Stimulated activated effector memory CD8-positive, alpha-beta T cell treated with anti-CD3 and anti-CD28 coated beads, Interleukin-12 subunit alpha, Interleukin-12 subunit beta, amount 100 ng/mL, for 72 hours (primary cell): ENCODE measurements at regions not wholly inside any gene's neighbourhood (a gene's known extent, or its start where the extent isn't known, plus 50 kb on each side); places are given as distances from the start of the nearest gene placed in this dataset.

Experiments
- ATAC-seq: fragments of 150-1000 bp; cut with Tn5 transposase; 2 replicates; pipeline ENCODE4 v1.10.0; 2021
- DNase-seq, 2 donors: peaks; one replicate each; pipeline ENCODE4 v3.0.0; 2021 to 2022; ENCODE audit warnings: low spot score in 2 of 2
- H3K27ac Mint-ChIP-seq: one replicate; pipeline ENCODE4 v1.8.0; 2022; ENCODE audit warnings: mild to moderate bottlenecking, mixed read lengths
- H3K36me3 Mint-ChIP-seq: one replicate; pipeline ENCODE4 v1.8.0; 2022; ENCODE audit warnings: mild to moderate bottlenecking, mixed read lengths
- H3K4me1 Mint-ChIP-seq: one replicate; pipeline ENCODE4 v1.8.0; 2022; ENCODE audit warnings: mixed read lengths
- H3K4me3 Mint-ChIP-seq: one replicate; pipeline ENCODE4 v1.8.0; 2022; ENCODE audit warnings: mild to moderate bottlenecking, mixed read lengths
- H3K9me3 Mint-ChIP-seq: one replicate; pipeline ENCODE4 v1.8.0; 2022; ENCODE audit warnings: mixed read lengths

- no peak for ATAC-seq
- no peaks in the 10 kb centered on the region for H3K9me3 Mint-ChIP-seq
- H3K4me1 Mint-ChIP-seq = peaks cover 10% of the 10 kb centered on the region
- no peak overlapping the region for H3K4me3 Mint-ChIP-seq
- DNase-seq = no peak
- no peak overlapping the region for H3K27ac Mint-ChIP-seq
- no peaks in the 10 kb centered on the region for H3K36me3 Mint-ChIP-seq
These were observed 157.5 kb upstream of the SPIN4 start for GRCh38 chrX:63508668-63509067.

GRCh38 chrX:63506320-63506719, 155.2 kb upstream of the SPIN4 start:
- DNase-seq (no peak), ATAC-seq (no peak)
- Mint-ChIP-seq H3K36me3 (peaks cover 6% of the 10 kb centered on the region), H3K27ac (no peak overlapping the region), H3K9me3 (no peaks in the 10 kb centered on the region), H3K4me1 (peaks cover 10% of the 10 kb centered on the region), H3K4me3 (no peak overlapping the region)

- H3K4me1 Mint-ChIP-seq = no peaks in the 10 kb centered on the region
- H3K4me3 Mint-ChIP-seq = no peak overlapping the region
- no peak for DNase-seq
- peaks cover 6% of the 10 kb centered on the region for H3K36me3 Mint-ChIP-seq
- no peak for ATAC-seq
- no peak overlapping the region for H3K27ac Mint-ChIP-seq
- no peaks in the 10 kb centered on the region for H3K9me3 Mint-ChIP-seq
These were observed 152.4 kb upstream of the SPIN4 start for GRCh38 chrX:63503541-63503940.

GRCh38 chrX:63488546-63489373, 137.6 kb upstream of the SPIN4 start:
- Mint-ChIP-seq H3K4me1 (peaks cover 12% of the 10 kb centered on the region), H3K4me3 (no peak overlapping the region), H3K36me3 (no peaks in the 10 kb centered on the region), H3K9me3 (no peaks in the 10 kb centered on the region), H3K27ac (peak overlapping the region; percentile 44)
- ATAC-seq = no peak
- no peak for DNase-seq

- no peaks in the 10 kb centered on the region for H3K36me3 Mint-ChIP-seq
- H3K9me3 Mint-ChIP-seq = peaks cover 14% of the 10 kb centered on the region
- H3K27ac Mint-ChIP-seq = no peak overlapping the region
- no peaks in the 10 kb centered on the region for H3K4me1 Mint-ChIP-seq
- H3K4me3 Mint-ChIP-seq = no peak overlapping the region
- ATAC-seq (no peak), DNase-seq (no peak)
These were observed 124.1 kb upstream of the SPIN4 start for GRCh38 chrX:63475200-63475599.

DNA sequence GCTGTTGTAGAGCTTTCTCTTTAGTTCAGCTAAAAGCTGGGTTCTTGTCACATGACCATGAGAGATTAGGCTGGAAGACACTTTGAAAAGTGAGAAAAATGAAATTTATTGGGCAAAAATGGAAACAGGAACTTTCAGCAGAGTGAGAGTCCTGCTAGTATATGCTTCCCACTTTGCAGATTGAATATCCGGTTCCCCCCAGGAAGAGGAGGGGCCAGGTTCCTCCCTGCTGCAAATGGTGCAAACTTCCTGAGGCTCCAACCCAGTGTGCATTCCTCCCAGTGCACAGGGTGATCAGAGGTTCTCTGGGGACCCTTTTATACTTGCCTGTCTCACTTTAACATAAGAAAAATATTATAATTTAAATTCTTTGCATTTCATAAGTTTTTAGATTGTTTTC, 119.9 kb upstream of the SPIN4 start:
- DNase-seq (no peak), ATAC-seq (no peak)
- H3K36me3 Mint-ChIP-seq = no peaks in the 10 kb centered on the region
- no peaks in the 10 kb centered on the region for H3K4me1 Mint-ChIP-seq
- H3K4me3 Mint-ChIP-seq = no peak overlapping the region
- no peak overlapping the region for H3K27ac Mint-ChIP-seq
- peaks cover 11% of the 10 kb centered on the region for H3K9me3 Mint-ChIP-seq

GRCh38 chrX:63470506-63470905, 119.4 kb upstream of the SPIN4 start:
- ATAC-seq (no peak), DNase-seq (no peak)
- H3K9me3 Mint-ChIP-seq = peaks cover 7% of the 10 kb centered on the region
- H3K4me1 Mint-ChIP-seq = no peaks in the 10 kb centered on the region
- no peak overlapping the region for H3K4me3 Mint-ChIP-seq
- H3K27ac Mint-ChIP-seq = no peak overlapping the region
- H3K36me3 Mint-ChIP-seq = no peaks in the 10 kb centered on the region

- Mint-ChIP-seq H3K27ac (no peak overlapping the region), H3K4me1 (no peaks in the 10 kb centered on the region), H3K4me3 (no peak overlapping the region), H3K36me3 (no peaks in the 10 kb centered on the region), H3K9me3 (peaks cover 2% of the 10 kb centered on the region)
- ATAC-seq (no peak), DNase-seq (no peak)
These were observed 115.6 kb upstream of the SPIN4 start for GRCh38 chrX:63466690-63467089.

DNA sequence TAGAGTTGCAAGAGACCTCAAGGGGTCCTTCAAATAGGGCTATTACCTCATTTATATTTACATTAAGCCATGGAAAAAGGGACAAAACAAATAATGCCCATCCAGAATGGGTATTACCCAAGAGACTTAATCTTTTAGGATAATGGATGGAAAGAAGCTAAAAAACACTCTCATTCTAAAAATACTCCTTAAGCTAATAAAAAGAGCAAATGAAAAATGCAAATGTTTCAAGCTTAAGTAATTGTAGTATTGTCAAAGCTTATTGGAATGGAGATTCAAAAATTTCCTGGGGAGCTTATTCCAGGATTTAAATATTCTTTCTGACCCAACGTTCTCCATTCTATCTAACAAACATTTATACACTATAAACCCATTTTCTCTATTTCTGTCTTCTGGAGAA, 107.8 kb upstream of the SPIN4 start:
- Mint-ChIP-seq H3K4me1 (no peaks in the 10 kb centered on the region), H3K27ac (no peak overlapping the region), H3K36me3 (no peaks in the 10 kb centered on the region), H3K4me3 (no peak overlapping the region), H3K9me3 (peaks cover 5% of the 10 kb centered on the region)
- DNase-seq = no peak
- no peak for ATAC-seq

DNA sequence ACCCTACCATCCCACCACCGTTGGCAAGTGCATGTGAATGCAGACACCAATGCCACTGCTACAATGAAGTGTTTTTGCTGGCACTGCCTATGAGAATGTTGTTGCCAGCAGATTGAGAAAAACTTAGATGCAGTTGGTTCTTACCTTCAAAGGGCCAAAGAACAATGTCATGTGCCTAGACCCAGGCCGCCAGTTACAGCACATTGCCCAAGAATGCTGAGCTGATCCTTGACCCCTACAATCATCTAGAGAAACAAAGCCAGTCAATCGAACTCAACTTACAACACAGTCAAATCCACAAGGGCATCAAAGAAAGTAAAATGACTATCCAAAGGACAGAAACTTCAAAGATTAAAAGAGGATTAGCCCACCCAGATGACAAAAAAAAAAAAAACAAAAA, 102.4 kb upstream of the SPIN4 start:
- DNase-seq (no peak), ATAC-seq (no peak)
- Mint-ChIP-seq H3K4me1 (peaks cover 5% of the 10 kb centered on the region), H3K9me3 (peaks cover 14% of the 10 kb centered on the region), H3K36me3 (no peaks in the 10 kb centered on the region), H3K4me3 (no peak overlapping the region), H3K27ac (no peak overlapping the region)

- Mint-ChIP-seq H3K36me3 (no peaks in the 10 kb centered on the region), H3K4me3 (no peak overlapping the region), H3K9me3 (peaks cover 3% of the 10 kb centered on the region), H3K4me1 (no peaks in the 10 kb centered on the region), H3K27ac (no peak overlapping the region)
- DNase-seq (no peak), ATAC-seq (no peak)
These were observed 90.6 kb upstream of the SPIN4 start for GRCh38 chrX:63441717-63442116.

DNA sequence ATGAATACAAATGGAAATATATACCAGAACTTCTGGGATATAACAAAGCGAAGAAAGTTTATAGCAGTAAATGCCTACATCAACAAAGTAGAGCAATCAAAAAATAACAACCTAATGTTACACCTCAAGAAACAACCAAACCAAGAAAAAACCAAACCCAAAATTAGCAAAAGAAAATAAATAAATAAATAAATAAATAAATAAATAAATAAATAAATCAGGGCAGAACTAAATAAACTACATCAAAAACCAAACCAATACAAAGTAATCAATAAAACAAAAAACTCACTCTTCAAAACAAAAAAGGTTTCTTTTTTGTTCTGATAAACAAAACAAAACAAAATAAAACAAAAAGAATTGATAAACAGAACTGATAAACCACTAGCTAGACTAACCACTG, 88.4 kb upstream of the SPIN4 start:
- no peak overlapping the region for H3K27ac Mint-ChIP-seq
- no peak overlapping the region for H3K4me3 Mint-ChIP-seq
- DNase-seq (no peak), ATAC-seq (no peak)
- peaks cover 3% of the 10 kb centered on the region for H3K9me3 Mint-ChIP-seq
- no peaks in the 10 kb centered on the region for H3K4me1 Mint-ChIP-seq
- no peaks in the 10 kb centered on the region for H3K36me3 Mint-ChIP-seq

DNA sequence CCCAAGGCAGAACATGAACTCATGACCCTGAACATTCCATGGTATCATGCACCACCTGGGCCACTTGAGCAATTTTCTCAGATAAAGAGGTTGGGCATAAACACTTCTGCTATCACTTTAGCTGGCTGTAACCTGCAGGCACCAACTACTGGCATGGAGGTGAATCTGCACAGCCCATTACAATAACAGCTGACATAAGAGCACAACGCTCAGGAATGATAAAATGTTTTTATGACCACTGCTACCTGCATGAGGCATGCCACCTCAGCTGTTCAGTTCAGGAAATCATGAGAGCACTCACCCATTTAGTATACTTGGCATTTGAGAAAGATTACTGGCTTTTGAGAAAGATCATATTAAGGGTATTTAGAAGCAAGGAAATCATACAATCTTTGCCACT, 85.7 kb upstream of the SPIN4 start:
- Mint-ChIP-seq H3K4me3 (no peak overlapping the region), H3K9me3 (peaks cover 3% of the 10 kb centered on the region), H3K4me1 (no peaks in the 10 kb centered on the region), H3K27ac (no peak overlapping the region), H3K36me3 (no peaks in the 10 kb centered on the region)
- DNase-seq = no peak
- no peak for ATAC-seq

DNA sequence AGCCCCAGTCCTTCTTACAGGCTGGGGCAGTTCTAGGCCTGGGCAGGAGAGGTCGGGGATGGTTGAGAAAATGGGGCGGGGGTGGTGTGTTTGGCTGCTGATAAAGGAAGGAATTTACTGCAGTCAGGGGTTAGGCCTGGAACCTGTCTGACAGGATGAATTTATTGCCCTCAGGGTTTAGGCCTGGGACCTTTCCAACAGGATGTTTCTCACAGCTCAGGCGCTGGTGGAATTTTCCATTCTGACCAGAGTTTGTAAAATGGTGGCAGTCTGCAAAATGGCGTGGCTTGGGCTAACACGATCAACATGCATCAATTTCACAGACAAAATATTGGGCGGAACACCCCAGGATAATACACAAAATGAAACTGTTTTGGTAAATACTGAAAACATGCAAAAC, 83.5 kb upstream of the SPIN4 start:
- Mint-ChIP-seq H3K9me3 (peaks cover 3% of the 10 kb centered on the region), H3K4me3 (no peak overlapping the region), H3K27ac (no peak overlapping the region), H3K36me3 (no peaks in the 10 kb centered on the region), H3K4me1 (no peaks in the 10 kb centered on the region)
- DNase-seq = no peak
- ATAC-seq = no peak

- Mint-ChIP-seq H3K4me1 (no peaks in the 10 kb centered on the region), H3K36me3 (no peaks in the 10 kb centered on the region), H3K4me3 (no peak overlapping the region), H3K9me3 (peaks cover 3% of the 10 kb centered on the region), H3K27ac (no peak overlapping the region)
- no peak for DNase-seq
- ATAC-seq = no peak
These were observed 83.1 kb upstream of the SPIN4 start for GRCh38 chrX:63434206-63434605.

- H3K4me1 Mint-ChIP-seq = no peaks in the 10 kb centered on the region
- H3K9me3 Mint-ChIP-seq = no peaks in the 10 kb centered on the region
- no peak overlapping the region for H3K27ac Mint-ChIP-seq
- DNase-seq = no peak
- no peaks in the 10 kb centered on the region for H3K36me3 Mint-ChIP-seq
- ATAC-seq = no peak
- H3K4me3 Mint-ChIP-seq = no peak overlapping the region
These were observed 78.9 kb upstream of the SPIN4 start for GRCh38 chrX:63430026-63430425.

- ATAC-seq = no peak
- Mint-ChIP-seq H3K4me1 (no peaks in the 10 kb centered on the region), H3K36me3 (no peaks in the 10 kb centered on the region), H3K9me3 (peaks cover 4% of the 10 kb centered on the region), H3K4me3 (no peak overlapping the region), H3K27ac (no peak overlapping the region)
- DNase-seq = no peak
These were observed 77.2 kb upstream of the SPIN4 start for GRCh38 chrX:63428348-63428747.
